Stimulated activated naive CD8-positive, alpha-beta T cell treated with anti-CD3 and anti-CD28 coated beads, Interleukin-15, Interleukin-2, amounts not matched to agents 100 ng/mL and 50 ng/mL, for 24 hours (primary cell): ENCODE measurements at regions not wholly inside any gene's neighbourhood (a gene's known extent, or its start where the extent isn't known, plus 50 kb on each side); places are given as distances from the start of the nearest gene placed in this dataset.

Source experiments
- H3K27ac Mint-ChIP-seq: one replicate; pipeline ENCODE4 v1.8.0; 2021; ENCODE audit warnings: mild to moderate bottlenecking, mixed read lengths
- H3K27me3 Mint-ChIP-seq: one replicate; pipeline ENCODE4 v1.8.0; 2021; ENCODE audit warnings: mixed read lengths
- H3K36me3 Mint-ChIP-seq: one replicate; pipeline ENCODE4 v1.8.0; 2021; ENCODE audit warnings: low read depth, mixed read lengths
- H3K4me1 Mint-ChIP-seq: one replicate; pipeline ENCODE4 v1.8.0; 2021; ENCODE audit warnings: low read depth, mixed read lengths
- H3K4me3 Mint-ChIP-seq: one replicate; pipeline ENCODE4 v1.8.0; 2021; ENCODE audit warnings: mild to moderate bottlenecking, mixed read lengths
- H3K9me3 Mint-ChIP-seq: one replicate; pipeline ENCODE4 v1.8.0; 2021; ENCODE audit warnings: mixed read lengths

GRCh38 chr10:130728531-130729215 is 582.8 kb downstream of the TCERG1L start:
- H3K36me3 Mint-ChIP-seq, result no peaks in the 10 kb centered on the region
- no peaks in the 10 kb centered on the region for H3K27me3 Mint-ChIP-seq
- no peak overlapping the region for H3K4me3 Mint-ChIP-seq
- peaks cover 4% of the 10 kb centered on the region for H3K9me3 Mint-ChIP-seq
- H3K27ac Mint-ChIP-seq, result no peak overlapping the region
- H3K4me1 Mint-ChIP-seq, result no peaks in the 10 kb centered on the region

GRCh38 chr10:130729876-130730275 is 581.6 kb downstream of the TCERG1L start:
- Mint-ChIP-seq H3K9me3 (peaks cover 4% of the 10 kb centered on the region), H3K4me3 (no peak overlapping the region), H3K36me3 (no peaks in the 10 kb centered on the region), H3K27me3 (no peaks in the 10 kb centered on the region), H3K4me1 (no peaks in the 10 kb centered on the region), H3K27ac (no peak overlapping the region)

DNA sequence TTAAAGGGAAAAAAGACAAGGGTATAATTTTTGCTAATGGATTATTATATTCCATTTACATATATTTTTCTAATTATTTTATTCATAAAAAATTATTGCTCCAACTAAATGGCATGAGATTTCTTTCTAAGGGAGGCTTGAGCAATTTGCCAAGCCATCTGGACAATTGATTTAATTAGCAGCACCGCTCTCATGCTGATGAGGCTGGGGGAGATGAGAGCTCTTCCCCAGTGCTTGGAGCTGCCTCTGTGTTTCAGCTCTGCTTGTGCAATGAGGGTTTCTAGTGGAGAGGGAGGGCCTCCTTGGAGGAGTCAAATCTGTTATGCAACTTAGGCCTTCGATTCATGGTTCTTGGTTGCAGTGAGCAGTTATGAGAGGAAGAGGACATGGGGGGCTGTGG is 574.3 kb downstream of the TCERG1L start:
- Mint-ChIP-seq H3K4me1 (no peaks in the 10 kb centered on the region), H3K4me3 (no peak overlapping the region), H3K36me3 (no peaks in the 10 kb centered on the region), H3K27me3 (no peaks in the 10 kb centered on the region), H3K27ac (no peak overlapping the region), H3K9me3 (peaks cover 5% of the 10 kb centered on the region)

- H3K27me3 Mint-ChIP-seq, result no peaks in the 10 kb centered on the region
- H3K36me3 Mint-ChIP-seq, result no peaks in the 10 kb centered on the region
- H3K4me3 Mint-ChIP-seq, result no peak overlapping the region
- no peaks in the 10 kb centered on the region for H3K4me1 Mint-ChIP-seq
- H3K27ac Mint-ChIP-seq, result no peak overlapping the region
- H3K9me3 Mint-ChIP-seq, result peaks cover 5% of the 10 kb centered on the region
These were observed 573.9 kb downstream of the TCERG1L start for GRCh38 chr10:130737621-130738020.

DNA sequence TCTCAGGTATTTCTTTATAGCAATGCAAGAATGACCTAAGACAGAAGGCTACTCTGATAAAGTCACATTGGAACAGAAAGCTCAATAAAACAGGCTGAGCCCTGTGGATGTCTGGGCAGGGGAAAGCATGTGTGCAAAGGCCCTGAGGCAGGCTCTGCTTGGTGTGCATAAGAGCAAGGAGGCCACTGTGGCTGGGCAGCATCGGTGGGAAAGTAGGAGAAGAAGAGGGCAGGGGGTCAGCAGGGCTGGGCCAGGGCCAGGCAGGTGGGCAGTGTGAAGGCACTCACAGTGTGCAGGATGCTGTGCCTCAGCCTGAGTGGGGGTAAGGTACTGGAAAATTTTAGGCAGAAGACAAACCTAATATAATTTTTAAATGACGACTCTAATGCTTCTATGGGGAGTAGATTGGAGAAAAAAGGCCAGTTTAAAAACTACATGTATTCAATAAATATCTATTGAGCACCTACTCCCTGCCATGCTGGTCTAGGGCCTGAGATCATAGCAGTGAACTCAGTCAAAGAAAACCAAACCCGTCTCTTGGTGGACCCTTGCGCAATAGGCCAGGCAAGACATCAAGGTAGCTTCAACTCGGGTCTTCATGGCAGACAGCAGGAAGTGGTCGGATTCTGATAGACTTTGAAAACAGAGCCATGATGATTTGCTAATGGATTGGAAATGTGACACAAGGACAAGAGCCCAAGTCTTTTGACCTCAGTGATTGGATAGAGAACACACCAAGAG is 572.3 kb downstream of the TCERG1L start:
- no peak overlapping the region for H3K27ac Mint-ChIP-seq
- H3K36me3 Mint-ChIP-seq, result no peaks in the 10 kb centered on the region
- no peaks in the 10 kb centered on the region for H3K4me1 Mint-ChIP-seq
- peaks cover 5% of the 10 kb centered on the region for H3K9me3 Mint-ChIP-seq
- H3K27me3 Mint-ChIP-seq, result no peaks in the 10 kb centered on the region
- H3K4me3 Mint-ChIP-seq, result no peak overlapping the region

- no peak overlapping the region for H3K27ac Mint-ChIP-seq
- no peaks in the 10 kb centered on the region for H3K27me3 Mint-ChIP-seq
- H3K9me3 Mint-ChIP-seq, result peaks cover 5% of the 10 kb centered on the region
- no peaks in the 10 kb centered on the region for H3K36me3 Mint-ChIP-seq
- H3K4me1 Mint-ChIP-seq, result no peaks in the 10 kb centered on the region
- no peak overlapping the region for H3K4me3 Mint-ChIP-seq
These were observed 571.8 kb downstream of the TCERG1L start for GRCh38 chr10:130739757-130740145.

- H3K4me1 Mint-ChIP-seq, result no peaks in the 10 kb centered on the region
- no peaks in the 10 kb centered on the region for H3K27me3 Mint-ChIP-seq
- peaks cover 5% of the 10 kb centered on the region for H3K9me3 Mint-ChIP-seq
- no peaks in the 10 kb centered on the region for H3K36me3 Mint-ChIP-seq
- H3K4me3 Mint-ChIP-seq, result no peak overlapping the region
- no peak overlapping the region for H3K27ac Mint-ChIP-seq
These were observed 571.4 kb downstream of the TCERG1L start for GRCh38 chr10:130740166-130740565.

DNA sequence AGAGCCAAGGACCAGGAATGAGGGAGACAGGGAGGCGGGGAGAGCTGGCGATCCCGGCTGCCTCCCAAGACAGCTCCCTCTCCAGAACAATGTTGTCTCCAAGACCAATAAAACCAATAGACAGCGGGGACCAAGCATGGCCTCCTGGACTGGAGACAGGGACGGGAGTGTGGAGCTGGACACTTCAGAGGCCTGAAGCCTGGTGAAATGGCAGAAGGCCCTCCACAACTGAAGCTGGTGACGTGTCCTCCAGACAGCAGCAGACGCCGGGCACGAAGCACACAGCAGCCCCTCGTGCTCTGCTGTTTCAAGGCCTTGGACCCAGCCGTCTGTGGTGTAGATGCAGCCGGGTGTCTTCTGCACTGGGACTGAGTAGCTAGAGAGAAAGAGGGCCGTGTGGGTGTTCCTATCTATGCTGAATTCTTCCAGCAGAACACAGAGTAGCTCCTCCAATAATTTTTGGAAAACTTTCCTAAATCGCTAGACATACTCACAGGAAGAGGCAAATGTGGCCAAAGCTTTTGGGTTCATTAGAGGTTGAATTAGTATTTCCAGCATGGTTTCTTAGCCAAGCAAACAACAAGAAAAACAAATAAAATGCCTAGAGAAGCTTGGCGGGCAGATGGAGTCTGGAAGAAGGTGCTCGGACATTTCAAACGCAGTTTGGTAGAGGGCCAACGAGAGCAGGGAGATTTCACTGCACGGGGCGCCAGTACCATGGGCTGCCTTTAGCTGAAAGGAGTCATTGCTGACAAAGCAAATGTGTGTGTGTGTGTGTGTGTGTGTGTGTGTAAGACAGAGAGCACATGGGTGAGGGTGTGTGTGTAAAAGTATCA is 570.4 kb downstream of the TCERG1L start:
- Mint-ChIP-seq H3K27me3 (no peaks in the 10 kb centered on the region), H3K36me3 (no peaks in the 10 kb centered on the region), H3K27ac (no peak overlapping the region), H3K4me1 (no peaks in the 10 kb centered on the region), H3K9me3 (peaks cover 5% of the 10 kb centered on the region), H3K4me3 (no peak overlapping the region)

DNA sequence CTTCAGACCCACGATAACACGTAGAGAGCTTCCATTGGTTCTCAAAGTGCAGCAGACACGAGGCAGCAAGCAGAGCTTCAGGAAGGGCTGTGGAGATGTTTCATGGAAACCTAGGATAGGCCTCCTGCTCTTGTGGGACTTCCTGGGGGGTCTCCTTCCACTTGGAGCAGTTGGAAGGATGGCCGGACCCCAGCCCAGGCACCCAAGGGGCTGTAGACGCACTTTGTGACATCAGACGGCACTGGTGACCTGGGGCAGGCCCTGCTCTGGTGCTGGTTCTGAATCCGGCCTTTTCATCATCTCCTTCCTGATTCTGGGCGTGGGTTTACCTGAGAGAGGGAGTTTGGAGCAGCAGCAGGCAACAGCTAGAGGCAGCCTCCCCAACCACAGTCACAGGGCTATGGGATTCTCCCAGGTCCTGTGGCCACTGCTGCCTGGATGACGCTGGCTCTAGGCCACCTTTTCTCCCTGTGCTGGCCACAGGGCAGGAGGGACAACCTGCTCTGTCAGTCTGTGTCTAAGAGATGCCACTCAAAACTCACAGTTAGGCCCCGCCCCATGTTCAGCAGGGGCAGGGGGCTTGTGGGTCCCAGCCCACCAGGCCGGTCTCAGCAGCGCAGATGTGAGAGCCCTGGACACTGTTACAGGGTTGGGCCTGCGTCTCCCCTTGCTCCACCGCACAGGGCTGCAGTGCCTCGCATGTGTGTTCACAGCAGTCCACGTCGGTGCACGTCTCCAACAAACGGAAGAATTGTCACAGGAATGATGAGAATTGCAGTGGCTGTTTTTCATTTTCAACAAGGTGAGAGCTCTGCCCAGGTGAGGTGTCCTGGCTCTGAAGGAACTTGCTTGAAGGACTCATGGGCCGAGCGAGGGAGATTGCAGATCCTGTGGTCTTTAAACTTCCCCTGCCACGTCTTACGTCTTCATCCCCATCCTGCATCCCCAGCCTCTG is 569.3 kb downstream of the TCERG1L start:
- no peaks in the 10 kb centered on the region for H3K36me3 Mint-ChIP-seq
- peaks cover 5% of the 10 kb centered on the region for H3K9me3 Mint-ChIP-seq
- no peak overlapping the region for H3K27ac Mint-ChIP-seq
- no peak overlapping the region for H3K4me3 Mint-ChIP-seq
- H3K27me3 Mint-ChIP-seq, result no peaks in the 10 kb centered on the region
- H3K4me1 Mint-ChIP-seq, result no peaks in the 10 kb centered on the region

DNA sequence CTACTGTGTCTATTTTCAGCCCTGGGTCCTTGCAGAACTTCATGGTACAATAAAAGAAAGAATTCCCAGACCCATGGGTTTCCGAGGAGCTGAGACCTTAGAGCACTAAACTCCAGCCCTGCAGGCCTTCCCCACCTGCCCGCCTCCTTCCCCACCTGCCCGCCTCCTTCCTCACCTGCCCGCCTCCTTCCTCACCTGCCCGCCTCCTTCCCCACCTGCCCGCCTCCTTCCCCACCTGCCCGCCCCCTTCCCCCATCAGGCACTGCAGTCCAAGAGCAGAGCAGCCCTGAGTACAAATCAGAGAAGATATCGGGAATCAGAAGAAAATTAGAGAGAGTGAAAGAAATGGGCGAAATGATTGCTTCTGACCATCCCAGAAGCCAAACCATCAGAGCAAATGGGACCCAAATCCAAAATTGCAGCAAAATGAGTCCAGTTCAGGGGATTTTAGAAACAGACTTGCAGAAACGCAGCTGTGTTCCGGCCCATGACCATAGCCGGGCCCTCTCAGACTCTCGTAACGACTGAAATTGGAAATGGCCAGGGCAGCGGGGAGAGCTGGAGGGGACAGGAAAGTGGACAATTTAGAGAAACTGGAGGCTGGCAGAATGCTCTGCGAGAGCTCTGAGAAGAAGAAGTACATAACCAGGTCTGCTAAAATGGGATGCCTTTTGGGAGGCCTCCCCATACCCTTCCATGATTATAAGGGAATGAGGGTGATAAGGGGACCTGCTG is 568.4 kb downstream of the TCERG1L start:
- Mint-ChIP-seq H3K9me3 (peaks cover 1% of the 10 kb centered on the region), H3K36me3 (no peaks in the 10 kb centered on the region), H3K27me3 (no peaks in the 10 kb centered on the region), H3K4me3 (no peak overlapping the region), H3K27ac (no peak overlapping the region), H3K4me1 (no peaks in the 10 kb centered on the region)

DNA sequence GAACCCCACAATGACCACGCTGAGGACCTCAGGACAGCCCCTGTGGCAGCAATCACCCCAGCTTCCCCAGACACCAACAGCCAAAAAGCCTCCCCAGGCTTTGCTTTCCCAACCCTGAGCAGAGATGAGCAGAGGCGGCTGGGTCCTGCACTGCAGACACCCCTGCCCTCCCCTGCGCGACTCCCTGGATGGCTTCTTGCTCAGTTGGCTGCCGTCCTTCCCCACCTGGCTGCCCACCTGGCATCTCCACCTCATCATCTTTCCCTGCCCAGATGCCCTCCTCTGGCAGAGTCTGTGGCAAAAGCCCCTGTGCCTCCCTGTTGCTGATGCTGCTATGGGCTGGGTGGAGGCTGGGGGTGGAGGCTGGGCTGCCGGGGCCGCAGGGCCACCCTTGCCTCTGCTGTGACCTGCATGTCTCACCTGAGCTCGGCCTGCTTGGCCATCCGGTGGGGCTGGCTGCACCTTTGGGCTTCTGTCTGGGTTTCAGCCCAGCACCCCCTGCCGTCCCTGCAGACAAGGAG is 567.7 kb downstream of the TCERG1L start:
- H3K36me3 Mint-ChIP-seq, result no peaks in the 10 kb centered on the region
- no peaks in the 10 kb centered on the region for H3K27me3 Mint-ChIP-seq
- H3K9me3 Mint-ChIP-seq, result no peaks in the 10 kb centered on the region
- H3K27ac Mint-ChIP-seq, result no peak overlapping the region
- H3K4me3 Mint-ChIP-seq, result no peak overlapping the region
- H3K4me1 Mint-ChIP-seq, result no peaks in the 10 kb centered on the region

DNA sequence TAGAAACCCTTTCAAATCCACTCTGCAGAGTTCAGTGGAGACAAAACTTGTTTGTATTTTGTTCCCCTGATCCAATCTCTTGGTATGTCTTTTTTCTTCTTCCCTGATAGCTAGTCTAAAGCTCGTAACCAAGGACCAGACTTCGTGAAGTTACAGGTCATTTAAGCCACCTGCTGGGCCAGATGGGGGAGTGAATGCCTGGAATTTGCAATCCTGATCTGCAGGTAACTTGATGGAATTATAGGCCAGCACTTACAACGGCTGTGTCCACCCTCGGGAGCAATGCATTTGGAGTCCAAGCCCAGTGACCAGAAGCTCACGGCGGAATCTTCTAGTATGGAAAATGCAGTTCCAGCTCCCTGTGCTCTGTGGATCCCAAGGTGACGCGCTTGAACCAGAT is 566.9 kb downstream of the TCERG1L start:
- Mint-ChIP-seq H3K9me3 (no peaks in the 10 kb centered on the region), H3K27ac (no peak overlapping the region), H3K4me1 (no peaks in the 10 kb centered on the region), H3K36me3 (no peaks in the 10 kb centered on the region), H3K27me3 (no peaks in the 10 kb centered on the region), H3K4me3 (no peak overlapping the region)

DNA sequence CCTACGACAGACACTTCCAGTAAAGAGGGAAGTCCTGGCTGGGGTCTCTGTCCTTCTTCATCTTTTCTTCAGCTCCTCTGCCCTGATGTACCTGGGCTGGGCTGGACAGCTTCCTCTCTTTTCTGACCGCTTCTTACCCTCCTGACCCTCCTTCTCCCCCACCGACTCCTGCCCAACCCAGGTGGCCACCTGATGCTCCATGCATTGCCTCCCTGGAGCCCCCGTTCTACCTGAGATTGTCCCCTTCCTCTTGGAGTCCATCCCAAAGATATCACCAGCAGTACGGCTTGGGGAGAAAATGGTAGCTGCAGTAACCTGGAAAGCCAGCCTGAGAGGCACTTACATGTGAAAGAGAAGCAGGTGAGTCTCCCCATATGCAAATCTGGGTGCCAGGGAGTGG is 566.3 kb downstream of the TCERG1L start:
- H3K4me3 Mint-ChIP-seq, result no peak overlapping the region
- H3K4me1 Mint-ChIP-seq, result no peaks in the 10 kb centered on the region
- H3K36me3 Mint-ChIP-seq, result no peaks in the 10 kb centered on the region
- no peaks in the 10 kb centered on the region for H3K9me3 Mint-ChIP-seq
- H3K27ac Mint-ChIP-seq, result no peak overlapping the region
- no peaks in the 10 kb centered on the region for H3K27me3 Mint-ChIP-seq

DNA sequence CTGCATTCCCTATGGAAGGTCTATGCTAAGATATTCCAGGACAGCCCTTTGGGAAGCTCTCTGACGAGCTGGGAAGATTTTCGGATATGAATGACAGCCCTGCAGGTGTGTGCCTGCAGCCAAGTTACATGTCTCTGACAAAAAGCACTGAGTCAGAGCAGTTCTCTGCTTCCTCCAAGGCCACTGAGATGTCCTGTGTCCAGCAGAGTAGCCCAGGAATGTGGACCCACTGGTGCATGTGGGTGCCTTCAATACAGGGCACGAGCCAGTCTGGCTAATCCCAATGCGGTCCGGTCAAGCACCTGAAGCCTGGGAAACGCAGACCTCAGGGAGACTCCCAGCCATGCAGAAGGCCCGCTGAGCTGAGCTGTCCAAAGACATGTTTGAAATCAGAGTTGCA is 565.7 kb downstream of the TCERG1L start:
- no peak overlapping the region for H3K27ac Mint-ChIP-seq
- no peaks in the 10 kb centered on the region for H3K4me1 Mint-ChIP-seq
- no peak overlapping the region for H3K4me3 Mint-ChIP-seq

More for the DNA sequence above, 565.7 kb downstream of the TCERG1L start:
- Mint-ChIP-seq H3K9me3 (no peaks in the 10 kb centered on the region), H3K36me3 (no peaks in the 10 kb centered on the region), H3K27me3 (no peaks in the 10 kb centered on the region)
